Activated T-cell treated with anti-CD3 and anti-CD28 coated beads, Interleukin-2, amount 50 U/mL, for 1 hour (primary cell): ENCODE measurements at regions not wholly inside any gene's neighbourhood (a gene's known extent, or its start where the extent isn't known, plus 50 kb on each side); places are given as distances from the start of the nearest gene placed in this dataset.

Experiments used
- DNase-seq: peaks from one replicate; pipeline ENCODE4 v3.0.0-alpha.2; 2020

DNA sequence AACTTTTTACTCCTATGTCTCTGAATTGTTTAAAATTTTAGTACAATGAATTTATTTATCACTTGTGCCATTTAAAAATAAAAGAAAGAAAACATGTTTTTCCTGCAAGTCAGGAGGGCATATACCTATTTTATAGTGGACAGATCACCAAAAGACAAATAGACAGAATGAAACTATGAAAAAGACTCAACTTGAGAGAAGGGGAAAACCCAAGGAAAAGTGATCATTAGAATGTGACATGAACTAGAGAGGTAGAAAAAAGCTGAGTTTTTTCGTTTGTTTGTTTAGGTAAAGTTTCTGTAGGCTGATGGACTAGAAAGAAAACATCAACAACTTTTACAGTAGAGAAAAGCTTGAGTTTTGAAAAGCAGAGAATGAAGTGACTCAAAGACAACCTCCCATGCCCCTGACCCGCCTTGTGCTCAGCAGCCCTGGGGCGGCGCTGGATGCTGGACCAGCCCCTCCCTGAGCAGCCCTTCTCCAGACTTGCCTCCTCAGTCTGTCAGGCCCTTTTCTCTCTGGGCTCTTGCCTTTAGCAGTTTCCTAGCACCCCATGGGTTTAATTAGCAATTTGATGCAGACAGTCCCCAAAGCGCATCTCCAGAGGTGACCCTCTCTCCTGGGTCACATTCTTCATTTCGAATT, 95.1 kb upstream of the ARID2 start:
- DNase-seq = no peak

DNA sequence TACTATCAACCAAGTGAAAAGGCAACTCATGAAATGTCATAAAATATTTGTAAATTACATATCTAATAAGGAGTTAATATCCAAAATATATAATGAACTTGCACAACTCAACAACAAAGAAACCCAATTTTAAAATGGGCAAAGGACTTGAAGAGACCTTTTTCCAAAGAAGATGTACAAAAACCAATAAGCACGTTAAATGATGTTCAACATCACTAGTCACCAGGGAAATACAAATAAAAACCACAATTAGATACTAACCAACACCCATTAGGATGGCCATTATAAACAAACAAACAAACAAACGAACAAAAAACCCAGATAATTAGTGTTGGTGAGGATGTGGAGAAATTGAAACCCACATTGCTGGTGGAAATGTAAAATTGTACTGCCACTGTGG, 92.3 kb upstream of the ARID2 start:
- DNase-seq = no peak

DNA sequence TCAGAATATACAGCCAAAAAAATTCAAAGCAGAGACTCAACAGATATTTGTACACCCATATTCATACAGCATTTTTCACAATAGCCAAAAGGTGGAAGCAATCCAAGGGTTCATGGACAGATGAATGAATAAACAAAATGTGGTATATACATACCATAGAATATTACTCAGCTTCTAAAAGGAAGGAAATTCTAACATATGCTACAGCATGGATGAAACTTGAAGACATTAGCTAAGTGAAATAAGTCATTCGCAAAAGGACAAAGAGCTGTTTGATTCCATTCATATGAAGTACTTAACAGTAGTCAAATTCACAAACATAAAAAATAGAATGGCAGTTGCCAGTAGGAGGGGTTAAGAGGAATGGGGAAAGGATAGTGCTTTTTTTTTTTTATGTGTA, 91.8 kb upstream of the ARID2 start:
- DNase-seq = no peak

DNA sequence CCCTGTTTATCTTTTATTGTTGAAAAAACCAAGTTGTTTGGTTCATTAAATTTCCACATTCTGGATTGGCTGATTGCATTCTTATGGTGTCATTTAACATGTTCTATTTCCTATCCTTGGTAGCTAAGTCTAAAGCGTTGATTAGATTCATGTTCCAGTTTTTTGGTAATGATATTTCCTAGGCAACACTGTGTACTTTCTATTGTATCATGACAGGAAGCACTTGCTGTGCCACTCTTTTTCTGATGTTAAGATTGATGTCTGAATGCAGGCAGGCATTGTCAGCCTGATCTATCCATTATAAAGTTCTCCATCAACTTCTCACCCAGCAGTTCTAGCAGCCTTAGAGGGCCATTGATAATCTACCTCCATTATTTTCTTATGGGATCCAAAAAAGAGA, 91.1 kb upstream of the ARID2 start:
- DNase-seq = no peak

DNA sequence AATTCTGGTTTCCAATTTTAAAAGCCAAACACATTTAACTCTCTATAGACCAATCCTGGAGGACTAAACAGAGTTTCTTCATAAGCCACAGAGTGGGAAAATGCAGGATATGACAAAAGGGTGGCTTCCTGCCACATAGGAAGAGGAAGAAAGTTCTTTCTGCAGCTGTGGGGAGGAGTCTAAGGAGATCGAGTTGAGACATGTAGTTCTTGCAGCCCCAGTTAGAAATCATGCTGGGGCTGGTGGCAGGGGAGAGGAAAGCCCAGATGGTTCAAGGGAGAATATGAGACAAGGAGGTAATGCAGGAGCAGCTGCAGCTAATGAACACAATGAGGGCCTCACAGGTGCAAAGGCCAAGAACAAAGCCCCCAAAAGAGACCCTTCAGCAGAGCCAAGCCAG, 85.0 kb upstream of the ARID2 start:
- DNase-seq = no peak

DNA sequence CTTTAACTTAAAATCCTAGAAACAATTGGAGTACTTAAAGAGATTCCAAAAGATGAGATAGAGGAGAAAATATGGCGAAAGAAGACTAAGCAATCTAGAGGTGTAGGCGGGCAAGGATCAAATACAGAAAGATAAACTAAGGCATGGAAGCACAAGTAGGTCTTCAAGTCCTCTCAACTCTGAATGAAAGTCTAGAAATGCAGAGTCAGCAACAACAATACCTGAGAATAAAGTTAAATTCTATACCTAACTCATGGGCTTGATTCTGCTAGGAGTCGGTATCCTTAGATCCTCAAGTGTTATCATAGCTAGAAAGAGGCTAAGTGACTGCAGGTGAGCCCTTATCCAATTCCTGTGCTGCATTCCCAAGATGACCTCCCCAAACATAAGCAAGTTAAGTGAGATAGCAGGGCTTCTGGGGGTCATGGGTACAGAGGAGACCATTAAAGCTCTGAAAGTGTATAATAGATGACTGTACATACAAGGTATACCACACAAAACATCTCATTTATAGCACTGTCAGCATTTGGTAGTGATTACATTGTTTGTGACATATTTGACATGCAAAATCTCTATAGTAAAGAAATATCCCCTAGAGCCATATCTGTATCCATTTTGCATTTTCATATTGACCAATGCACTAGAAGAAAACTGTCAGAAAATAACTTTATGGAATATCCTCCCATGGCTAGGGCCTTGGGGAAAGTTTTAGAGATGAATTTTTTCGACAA, 82.5 kb upstream of the ARID2 start:
- DNase-seq = no peak

DNA sequence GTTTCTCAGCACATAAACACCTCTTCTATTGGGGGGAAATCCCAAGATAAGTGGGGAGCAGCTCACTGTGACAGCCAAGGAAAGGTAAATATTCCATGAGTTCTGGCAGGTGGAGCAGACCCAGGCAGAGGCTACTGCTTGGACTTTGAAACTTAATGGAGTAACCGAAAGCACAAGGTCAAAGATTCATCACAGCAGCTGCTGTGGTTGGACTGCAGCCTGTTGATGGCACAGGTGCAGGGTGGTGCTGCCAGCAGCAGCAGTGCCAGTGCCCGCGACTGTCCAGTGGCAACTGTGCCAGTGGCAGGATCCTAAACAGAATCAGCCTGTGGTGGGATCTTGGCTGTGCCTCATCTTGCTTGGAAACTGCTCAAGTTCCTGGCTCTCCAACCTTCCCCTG, 81.4 kb upstream of the ARID2 start:
- no peak for DNase-seq

DNA sequence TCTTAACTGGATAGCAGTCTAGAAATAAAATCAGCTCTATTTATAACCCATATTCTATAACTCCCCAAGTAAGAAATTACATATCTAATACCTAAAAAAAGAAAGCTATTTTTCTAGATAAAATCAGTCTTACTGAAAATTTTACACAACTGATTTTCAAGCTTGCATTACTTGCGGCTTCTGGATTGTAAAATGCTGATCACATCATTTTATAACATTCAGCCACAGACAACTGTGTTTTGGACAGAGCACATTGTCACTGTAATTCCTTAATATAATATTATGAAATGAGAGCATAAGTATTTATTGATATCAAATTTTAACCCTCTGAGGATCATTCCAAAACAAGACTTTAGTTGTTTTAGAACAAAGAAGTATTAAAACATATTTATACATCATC, 78.5 kb upstream of the ARID2 start:
- no peak for DNase-seq

DNA sequence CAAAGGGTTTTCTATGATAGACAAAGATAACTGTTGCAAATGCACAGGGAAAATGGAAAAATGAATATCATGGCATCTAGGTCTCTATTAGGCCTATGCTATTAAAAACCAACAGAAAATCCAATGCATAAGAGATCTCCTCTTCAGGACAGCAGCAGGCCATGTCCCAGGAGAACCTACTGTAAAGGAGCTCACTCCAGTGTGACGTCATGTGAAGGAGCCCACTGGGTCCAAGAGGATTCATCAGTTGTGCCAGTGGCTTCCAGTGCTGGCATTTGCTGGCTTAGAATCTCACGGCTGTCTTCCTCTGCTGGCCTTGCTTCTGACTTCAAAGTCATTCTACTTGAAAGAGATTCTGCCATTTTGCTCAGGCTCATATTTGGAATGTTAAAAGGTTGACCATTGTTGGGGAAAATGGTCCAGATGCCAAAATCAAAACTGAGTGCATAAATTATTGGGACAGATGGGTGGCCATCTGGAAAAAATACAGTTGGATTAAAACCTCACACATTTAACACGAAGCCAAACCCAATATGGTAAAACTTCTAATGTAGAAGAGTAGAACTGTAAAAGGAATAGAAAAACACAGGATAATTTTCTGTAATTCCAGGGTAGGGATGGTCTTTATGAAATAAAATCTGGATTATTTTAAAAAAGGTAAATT, 75.4 kb upstream of the ARID2 start:
- no peak for DNase-seq

DNA sequence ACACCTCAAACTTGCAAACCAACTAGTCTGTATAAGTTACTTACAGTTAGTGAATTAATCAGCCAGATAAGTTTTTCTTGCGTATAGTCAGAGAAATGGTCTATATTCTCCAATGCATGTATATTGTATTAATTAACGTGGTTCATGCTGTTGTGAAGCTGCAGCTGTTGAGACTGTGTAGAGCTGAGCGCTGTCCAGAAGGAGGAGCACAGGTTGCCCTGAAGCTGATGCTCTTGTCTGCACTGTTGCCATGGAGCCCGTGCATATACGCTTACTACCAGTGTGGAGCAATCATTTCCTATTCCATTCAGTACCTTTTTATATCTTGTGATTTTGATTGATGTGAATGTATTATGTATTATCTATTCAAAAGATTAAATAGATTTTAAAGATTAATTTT, 74.3 kb upstream of the ARID2 start:
- DNase-seq = peak; percentile 57

DNA sequence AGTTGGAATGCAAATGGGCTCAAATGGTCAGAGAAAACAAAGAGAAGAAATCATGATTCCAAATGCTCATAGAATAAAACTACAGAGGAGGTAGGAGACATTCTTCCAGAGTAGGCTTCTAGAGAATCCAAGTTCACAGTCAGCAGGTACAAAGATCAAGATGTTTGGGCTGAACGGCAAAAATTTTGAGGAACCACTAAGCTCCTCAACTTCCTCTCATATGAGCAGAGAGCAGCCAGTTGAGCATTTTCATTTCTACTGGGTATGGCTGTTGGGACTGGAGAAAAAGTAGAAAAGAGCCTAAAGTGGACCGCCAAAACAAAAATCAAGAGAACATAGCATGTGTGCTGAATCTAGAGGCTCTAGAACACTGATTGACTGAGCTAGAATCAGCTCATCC, 73.8 kb upstream of the ARID2 start:
- DNase-seq = no peak

DNA sequence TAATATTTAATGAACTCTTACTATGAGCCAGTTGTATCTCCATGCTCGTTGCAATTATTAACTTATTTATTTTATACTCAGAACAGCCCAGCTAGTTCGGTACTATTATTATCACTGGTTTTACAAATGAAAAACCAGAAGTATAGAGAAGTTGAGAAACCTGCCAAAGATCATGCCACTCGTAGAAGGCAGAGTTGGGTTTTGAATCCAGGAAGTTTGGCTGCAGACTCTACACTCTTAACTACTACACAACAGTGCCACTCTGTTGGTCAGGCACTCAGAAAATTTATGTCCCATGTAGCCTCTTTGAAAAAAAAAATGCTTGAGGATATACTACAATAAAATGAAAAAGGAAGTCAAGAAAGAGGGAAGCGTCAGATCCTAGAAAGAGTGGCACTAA, 71.5 kb upstream of the ARID2 start:
- no peak for DNase-seq

DNA sequence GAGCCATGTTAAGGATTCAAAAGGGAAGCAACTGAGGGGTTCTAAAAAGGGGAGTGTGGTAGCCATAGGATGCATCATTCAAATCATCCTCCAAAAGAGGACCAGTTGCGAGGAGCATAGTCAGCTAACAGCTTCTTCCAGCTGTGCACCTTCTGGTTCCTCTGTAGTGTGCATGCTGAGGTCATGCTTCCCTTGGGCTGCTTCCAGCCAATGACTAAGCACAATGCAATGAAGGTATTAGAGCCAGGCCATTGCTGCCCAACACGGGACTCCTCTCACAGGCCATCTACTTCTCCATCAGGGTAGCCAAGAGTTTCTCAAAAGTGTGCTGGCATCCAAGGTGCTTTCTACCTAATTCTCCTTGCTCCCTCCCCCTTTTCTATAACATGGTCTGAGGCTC, 69.2 kb upstream of the ARID2 start:
- DNase-seq = no peak

DNA sequence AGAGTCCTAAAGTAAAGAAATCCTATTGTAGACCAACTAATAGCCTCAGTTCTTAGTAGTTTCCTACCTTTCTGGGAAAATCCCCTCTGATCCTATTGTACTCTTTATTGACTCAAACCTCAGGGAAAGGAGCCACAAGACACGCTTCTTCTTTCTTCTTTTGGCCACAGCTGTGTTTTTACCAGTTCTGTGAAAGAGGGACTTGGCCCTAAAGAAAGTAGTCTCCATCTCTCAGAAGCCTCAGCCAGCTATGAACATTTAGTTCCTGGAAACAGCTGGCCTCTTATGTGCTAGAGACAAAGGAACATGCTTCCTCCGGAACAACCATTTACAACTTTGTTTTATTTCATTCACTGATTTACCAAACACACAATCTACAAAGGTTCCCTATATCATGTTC, 66.1 kb upstream of the ARID2 start:
- DNase-seq = no peak

DNA sequence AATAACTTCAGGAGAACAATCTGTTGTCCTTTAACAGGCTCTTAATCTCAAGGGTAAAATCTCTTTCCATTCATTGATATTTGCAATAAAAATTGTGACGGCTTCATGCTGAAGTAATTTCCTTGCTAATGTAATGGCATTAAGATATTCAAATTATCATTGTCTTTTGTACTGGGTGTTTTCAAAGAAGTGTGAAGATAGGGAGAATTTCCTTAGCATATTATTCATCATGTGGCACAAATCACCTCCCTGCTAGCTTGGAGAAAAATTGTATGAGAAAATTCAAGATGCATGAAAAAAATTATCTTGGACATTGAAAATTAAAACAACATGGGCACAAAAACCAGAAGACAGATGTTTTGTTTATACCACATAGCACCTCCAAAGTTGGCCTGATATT, 63.6 kb upstream of the ARID2 start:
- DNase-seq = no peak

DNA sequence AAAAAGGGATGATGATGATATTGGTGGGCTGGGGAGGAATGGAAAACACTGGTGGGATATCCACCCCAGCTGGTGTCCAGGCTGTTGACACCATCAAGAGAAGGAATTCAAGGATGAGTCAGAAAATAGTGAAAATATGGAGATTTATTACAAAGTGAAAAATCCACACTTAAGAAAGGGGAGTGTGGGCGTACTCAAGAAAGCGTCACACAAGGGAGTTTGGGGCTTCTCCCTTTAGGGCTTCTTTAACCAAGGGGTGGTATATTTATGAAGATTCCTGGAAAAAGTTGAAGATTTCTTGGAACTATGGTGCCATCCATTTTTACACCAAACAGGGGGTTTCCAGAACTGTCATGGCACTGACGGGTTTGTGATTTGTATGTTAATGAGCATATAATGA, 63.1 kb upstream of the ARID2 start:
- DNase-seq = no peak

DNA sequence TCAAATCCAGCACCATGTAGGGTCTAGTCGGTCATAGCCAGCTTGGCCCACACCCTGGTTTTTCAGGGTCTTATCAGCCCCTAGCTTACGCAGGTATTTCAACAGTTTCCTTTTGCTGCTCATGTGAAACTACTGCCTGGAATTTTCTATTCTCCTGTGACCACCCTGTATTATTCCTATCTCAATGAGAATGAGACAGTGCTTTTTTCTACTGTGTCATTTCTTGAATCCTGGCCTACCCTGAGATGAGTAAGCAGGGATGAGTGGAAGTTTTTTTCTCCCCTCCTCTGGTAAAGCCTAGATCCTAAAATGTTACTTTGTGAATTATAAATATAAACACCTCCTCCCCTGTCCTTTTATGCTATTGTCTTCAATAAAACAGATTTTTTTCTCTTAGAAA, 62.7 kb upstream of the ARID2 start:
- no peak for DNase-seq

DNA sequence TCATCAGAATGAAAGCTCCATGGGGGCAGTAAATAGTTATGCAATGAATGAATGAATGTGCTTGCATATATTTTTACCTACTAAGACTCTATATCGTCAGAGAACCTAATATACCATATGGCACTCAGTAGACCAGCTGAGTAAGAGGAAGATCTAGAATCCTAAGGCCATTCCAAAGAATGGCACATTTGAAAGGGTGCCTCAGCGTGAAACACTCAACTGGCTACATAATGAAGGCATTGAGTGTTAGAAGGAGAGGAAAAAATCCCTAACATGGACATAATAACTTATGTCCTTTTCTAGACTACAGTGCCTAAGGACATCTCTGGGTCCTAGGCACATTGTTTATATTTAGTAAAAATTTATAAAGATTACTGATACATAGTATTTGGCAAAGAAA, 61.7 kb upstream of the ARID2 start:
- DNase-seq = no peak

DNA sequence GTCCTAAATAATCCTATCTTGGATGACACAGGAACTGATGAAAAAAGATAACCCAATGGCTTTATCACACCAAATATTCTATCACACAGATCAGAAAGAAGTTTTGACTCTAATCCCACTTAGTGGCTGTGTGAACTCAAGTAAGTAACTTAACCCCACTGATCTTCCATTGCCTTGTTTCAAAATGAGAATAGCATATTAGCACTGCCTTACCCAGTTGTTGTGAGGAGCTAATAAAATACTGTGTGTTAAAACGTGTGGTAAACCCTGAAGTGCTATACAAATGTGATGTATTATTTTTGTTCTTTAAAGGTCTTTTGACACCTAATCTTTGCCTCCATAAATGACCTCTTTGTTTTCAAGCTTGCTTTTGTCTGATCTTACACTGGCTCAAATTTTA, 60.9 kb upstream of the ARID2 start:
- no peak for DNase-seq

DNA sequence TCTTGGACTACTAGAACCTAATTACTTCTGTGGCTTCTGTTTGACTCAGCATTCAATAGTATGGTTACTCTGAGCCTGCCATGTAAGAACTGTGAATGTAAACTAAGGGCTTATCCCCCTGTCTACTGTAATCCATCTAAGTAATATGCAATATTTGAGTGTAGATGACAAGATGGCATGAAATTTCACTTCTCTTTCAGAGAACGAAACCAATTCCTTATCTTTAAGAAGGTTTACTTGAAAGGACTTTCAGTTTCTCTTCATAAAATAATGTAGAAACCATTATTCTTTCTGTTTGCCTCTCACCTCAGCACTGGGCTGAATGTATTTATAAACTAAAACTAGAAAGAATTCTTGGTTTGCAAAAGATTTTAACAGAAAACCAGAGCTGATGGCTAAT, 60.4 kb upstream of the ARID2 start:
- DNase-seq = no peak

DNA sequence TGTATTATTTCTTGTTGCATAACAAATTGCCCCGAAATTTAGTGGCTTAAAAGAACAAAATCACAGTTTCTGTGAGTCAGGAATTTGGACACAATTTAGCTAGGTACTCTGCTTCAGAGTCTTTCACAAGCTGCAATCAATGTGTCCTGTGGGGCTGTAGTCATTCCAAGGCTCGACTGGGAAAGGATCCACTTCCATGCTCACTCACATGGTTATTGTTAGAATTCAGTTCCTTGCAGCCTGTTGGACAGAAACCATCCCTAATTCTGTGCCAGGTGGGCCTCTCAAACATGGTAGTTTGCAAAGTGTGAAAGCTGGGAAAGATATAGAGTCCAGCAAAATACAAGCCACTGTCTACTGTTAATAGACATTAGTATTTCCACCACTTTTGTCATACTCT, 59.7 kb upstream of the ARID2 start:
- DNase-seq = no peak

DNA sequence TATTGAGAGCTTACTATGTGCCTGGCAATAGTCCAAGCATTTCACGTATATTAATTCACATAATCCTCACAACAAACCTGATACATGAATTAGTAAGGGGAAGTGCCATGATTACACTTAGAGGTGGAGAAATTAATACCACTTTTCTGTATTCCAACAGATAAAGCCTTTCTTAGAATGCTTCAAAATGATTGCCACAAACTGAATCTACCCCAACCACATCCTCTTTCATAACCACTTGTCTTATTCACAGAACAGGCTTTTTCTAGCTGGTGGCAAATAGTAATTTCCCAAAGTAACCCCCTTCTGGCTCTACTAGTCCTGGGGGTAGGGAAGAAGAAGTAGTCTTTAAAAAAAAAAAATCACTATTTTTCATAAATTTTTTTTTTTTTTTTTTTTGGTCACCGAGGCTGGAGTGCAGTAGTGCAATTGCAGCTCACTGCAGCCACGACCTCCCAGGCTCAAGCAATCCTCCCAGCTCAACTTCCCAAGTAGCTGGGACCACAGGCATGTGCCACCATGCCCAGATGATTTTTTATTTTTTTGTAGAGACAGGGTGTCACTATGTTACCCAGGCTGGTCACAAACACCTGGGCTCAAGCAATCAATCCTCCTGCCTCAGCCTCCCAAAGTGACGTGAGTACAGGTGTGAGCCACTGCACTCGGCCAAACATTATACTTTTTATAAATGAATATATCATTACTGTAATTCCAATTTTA, 59.0 kb upstream of the ARID2 start:
- no peak for DNase-seq

DNA sequence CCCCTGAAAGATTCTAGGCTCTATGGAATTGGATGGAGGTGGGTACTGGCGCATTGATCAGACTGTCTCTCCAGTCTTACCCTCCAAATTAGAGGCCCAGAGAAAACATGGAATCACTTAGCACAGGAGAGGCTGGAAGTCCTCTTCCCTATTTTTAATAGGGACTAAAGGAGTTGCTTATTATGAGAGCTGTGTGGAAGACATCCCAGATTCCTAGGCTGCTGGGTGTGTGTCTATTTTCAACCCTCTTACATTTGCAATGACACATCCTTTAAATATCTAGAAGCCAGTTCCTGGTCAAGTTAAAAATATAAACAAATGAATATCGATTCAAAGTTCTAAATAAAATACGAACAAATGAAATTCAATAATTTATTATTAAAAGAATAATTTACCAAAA, 58.3 kb upstream of the ARID2 start:
- no peak for DNase-seq
